ENCODE measurements at regions not wholly inside any gene's neighbourhood (a gene's known extent, or its start where the extent isn't known, plus 50 kb on each side); places are given as distances from the start of the nearest gene placed in this dataset.

DNA sequence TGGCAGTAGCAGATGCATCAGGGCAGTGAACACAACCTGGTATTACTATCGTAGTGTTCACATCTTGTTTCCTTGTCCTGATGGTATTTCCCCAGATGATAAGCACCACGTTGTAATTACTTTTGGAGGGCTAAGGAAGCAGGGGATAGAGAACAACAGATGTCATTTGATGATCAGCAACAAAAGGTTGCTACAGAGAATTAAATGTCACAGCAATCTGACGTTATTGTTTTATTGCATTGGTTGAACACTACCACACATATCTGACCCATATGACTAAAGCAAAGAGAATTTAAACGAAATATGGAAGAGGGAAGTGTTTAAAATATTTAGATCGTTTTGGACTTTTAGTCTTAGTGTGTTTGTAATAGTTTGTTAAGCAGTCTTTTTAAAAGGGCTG, 408.3 kb downstream of the SH3GL2 start:
- no peak for DNase-seq (ENCODE audit: low read depth)
- TF ChIP-seq, protein P1, sequence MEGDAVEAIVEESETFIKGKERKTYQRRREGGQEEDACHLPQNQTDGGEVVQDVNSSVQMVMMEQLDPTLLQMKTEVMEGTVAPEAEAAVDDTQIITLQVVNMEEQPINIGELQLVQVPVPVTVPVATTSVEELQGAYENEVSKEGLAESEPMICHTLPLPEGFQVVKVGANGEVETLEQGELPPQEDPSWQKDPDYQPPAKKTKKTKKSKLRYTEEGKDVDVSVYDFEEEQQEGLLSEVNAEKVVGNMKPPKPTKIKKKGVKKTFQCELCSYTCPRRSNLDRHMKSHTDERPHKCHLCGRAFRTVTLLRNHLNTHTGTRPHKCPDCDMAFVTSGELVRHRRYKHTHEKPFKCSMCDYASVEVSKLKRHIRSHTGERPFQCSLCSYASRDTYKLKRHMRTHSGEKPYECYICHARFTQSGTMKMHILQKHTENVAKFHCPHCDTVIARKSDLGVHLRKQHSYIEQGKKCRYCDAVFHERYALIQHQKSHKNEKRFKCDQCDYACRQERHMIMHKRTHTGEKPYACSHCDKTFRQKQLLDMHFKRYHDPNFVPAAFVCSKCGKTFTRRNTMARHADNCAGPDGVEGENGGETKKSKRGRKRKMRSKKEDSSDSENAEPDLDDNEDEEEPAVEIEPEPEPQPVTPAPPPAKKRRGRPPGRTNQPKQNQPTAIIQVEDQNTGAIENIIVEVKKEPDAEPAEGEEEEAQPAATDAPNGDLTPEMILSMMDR (IDR thresholded peaks at IDR 0.05; ENCODE audit: insufficient read depth, low read length), result no peak
- H3K4me3 ChIP-seq (ENCODE audit: low read depth, low read length), result no peak overlapping the region

GRCh38 chr9:17988489-17988888, 409.6 kb downstream of the SH3GL2 start:
- DNase-seq (ENCODE audit: low read depth), result no peak
- TF ChIP-seq, protein P1 (IDR thresholded peaks at IDR 0.05; ENCODE audit: insufficient read depth, low read length), result no peak
- H3K4me3 ChIP-seq (ENCODE audit: low read depth, low read length), result no peak overlapping the region

DNA sequence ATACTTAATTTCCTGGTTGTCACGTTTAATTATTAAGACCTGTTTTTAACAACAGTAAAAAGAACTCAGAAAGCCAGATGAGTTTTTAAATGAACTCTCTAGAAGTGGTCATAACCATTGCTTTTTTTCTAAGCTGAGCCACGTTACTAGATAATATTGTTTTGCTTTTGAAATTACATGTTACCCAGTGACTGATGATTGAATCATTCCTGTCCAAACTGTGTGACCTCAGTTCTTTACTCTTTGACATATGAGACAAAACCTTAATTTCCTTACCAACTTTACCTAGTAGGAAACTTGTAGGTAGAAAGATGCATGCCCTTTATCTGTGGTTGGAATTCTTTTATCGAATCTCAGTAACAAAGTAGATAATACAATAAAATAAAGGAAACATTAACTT, 411.7 kb downstream of the SH3GL2 start:
- TF ChIP-seq, protein P1 (IDR thresholded peaks at IDR 0.05; ENCODE audit: insufficient read depth, low read length), result no peak

DNA sequence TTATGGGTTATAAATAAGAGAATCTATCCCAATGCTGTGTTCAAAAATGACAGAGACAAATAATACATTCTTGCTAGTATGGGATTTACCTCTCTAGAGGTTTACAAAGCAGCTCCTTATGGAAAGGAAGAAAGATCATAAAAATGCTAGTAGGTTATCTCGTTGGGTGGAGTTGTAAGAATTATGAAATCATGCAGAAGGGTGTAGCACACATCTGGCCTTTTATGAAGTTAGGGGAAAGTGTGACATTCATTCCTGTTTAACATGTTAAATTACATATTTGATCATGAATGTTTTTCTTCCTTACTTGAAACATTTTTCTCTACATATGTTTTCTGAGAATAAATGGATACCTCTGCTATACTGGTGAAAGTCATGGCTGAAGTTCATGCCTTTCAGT, 414.2 kb downstream of the SH3GL2 start:
- DNase-seq (ENCODE audit: low read depth), result no peak
- no peak overlapping the region for H3K4me3 ChIP-seq (ENCODE audit: low read depth, low read length)
- TF ChIP-seq, protein P1 (IDR thresholded peaks at IDR 0.05; ENCODE audit: insufficient read depth, low read length), result no peak

More for the DNA sequence above, 411.7 kb downstream of the SH3GL2 start:
- no peak for DNase-seq (ENCODE audit: low read depth)
- H3K4me3 ChIP-seq (ENCODE audit: low read depth, low read length), result no peak overlapping the region

- no peak overlapping the region for H3K4me3 ChIP-seq (ENCODE audit: low read depth, low read length)
- no peak for DNase-seq (ENCODE audit: low read depth)
- TF ChIP-seq, protein P1 (IDR thresholded peaks at IDR 0.05; ENCODE audit: insufficient read depth, low read length), result no peak
Observed at GRCh38 chr9:17994695-17995425, 416.0 kb downstream of the SH3GL2 start.

DNA sequence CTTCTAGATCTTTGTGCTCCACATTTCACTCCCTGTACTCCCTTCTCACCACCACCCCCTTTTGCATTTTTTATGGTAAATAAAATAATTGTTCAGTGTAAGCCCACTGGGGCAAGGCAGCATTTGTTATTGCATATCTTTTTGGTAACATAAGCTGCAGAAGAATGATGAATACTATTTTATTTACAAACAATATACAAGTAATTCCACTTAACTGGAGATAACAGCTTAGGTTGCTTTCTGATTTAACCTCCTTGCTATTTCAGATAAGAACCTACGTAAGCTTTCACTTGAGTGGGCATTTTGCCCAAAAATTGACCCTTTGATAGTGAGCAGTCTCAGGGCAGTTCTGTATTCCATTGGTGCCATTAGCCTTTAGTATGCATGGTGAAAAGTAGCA, 417.9 kb downstream of the SH3GL2 start:
- no peak overlapping the region for H3K4me3 ChIP-seq (ENCODE audit: low read depth, low read length)
- TF ChIP-seq, protein P1 (IDR thresholded peaks at IDR 0.05; ENCODE audit: insufficient read depth, low read length), result no peak
- no peak for DNase-seq (ENCODE audit: low read depth)

All from fibroblast of the aortic adventitia (primary cell).